ENCODE measurements at regions not wholly inside any gene's neighbourhood (a gene's known extent, or its start where the extent isn't known, plus 50 kb on each side); places are given as distances from the start of the nearest gene placed in this dataset.

DNA sequence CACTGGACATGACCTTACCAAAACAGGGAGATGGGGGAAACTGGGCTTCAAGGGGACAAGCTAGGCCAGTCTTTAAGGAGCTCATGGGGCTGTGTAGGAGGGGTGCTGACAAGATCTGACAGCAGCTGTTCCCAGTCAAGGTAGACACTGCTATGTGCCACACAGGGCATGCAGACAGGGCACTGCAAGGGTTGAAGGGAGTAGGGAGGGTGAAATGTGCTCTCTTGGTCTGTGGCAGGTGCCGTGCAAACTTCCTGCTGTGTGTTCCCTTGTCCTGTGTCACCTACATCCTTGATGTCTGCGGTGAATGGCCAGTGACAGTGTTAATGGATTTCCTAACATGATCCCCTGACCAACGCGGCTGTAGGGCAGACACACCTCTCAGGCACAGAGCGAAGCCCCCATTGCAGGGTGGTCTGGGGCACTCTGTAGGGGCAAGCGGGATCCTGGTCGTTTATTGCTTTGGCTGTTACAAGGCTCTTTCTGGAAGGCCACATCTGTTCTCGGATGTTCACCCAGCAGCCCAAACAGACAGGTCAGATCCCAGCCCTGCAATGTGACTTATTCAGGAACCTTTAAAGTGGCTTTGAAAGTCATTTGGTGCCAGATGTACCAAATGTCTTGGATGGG is 199.5 kb upstream of the ZNF536 start:
- TF ChIP-seq EP300 (IDR thresholded peaks at IDR 0.05) (no peak), POLR2A (IDR thresholded peaks at IDR 0.05) (no peak)
